ENCODE measurements at regions not wholly inside any gene's neighbourhood (a gene's known extent, or its start where the extent isn't known, plus 50 kb on each side); places are given as distances from the start of the nearest gene placed in this dataset.

- Histone ChIP-seq H3K9me3 (ENCODE audit: insufficient read depth, low read length) (no peaks in the 10 kb centered on the region), H3K4me2 (ENCODE audit: low read length) (no peak overlapping the region), H3K9ac (ENCODE audit: low read length) (no peak overlapping the region), H2AFZ (ENCODE audit: low read depth, low read length) (no peak overlapping the region), H3K36me3 (replicated peaks; ENCODE audit: low read depth, low read length) (no peaks in the 10 kb centered on the region), H3K27ac (ENCODE audit: low read length) (no peak overlapping the region), H3K79me2 (ENCODE audit: low read length) (no peaks in the 10 kb centered on the region), H4K20me1 (ENCODE audit: insufficient read depth, low read length) (no peaks in the 10 kb centered on the region), H3K4me1 (ENCODE audit: low read length) (no peaks in the 10 kb centered on the region), H3K4me3 (ENCODE audit: low read length) (no peak overlapping the region), H3K27me3 (ENCODE audit: low read depth, low read length) (no peaks in the 10 kb centered on the region; the same call in 1 of the 2 replicates)
- TF ChIP-seq CTCF (IDR thresholded peaks at IDR 0.05; ENCODE audit: low read depth, low read length), result no peak
- no peak for TF ChIP-seq EZH2phosphoT487 (IDR thresholded peaks at IDR 0.05; ENCODE audit: low read depth)
Observed at GRCh38 chr11:115792903-115793302, 288.7 kb upstream of the CADM1 start.

- H3K36me3 ChIP-seq (replicated peaks; ENCODE audit: low read depth, low read length), result no peaks in the 10 kb centered on the region
- H2AFZ ChIP-seq (ENCODE audit: low read depth, low read length), result no peak overlapping the region
- H3K27me3 ChIP-seq (ENCODE audit: low read depth, low read length), result no peaks in the 10 kb centered on the region
- no peak overlapping the region for H3K27ac ChIP-seq (ENCODE audit: low read length)
- no peak for TF ChIP-seq EZH2phosphoT487 (IDR thresholded peaks at IDR 0.05; ENCODE audit: low read depth)
- TF ChIP-seq CTCF (IDR thresholded peaks at IDR 0.05; ENCODE audit: low read depth, low read length), result no peak
- H3K79me2 ChIP-seq (ENCODE audit: low read length), result no peaks in the 10 kb centered on the region
- no peak overlapping the region for H3K9ac ChIP-seq (ENCODE audit: low read length)
- H3K4me1 ChIP-seq (ENCODE audit: low read length), result no peaks in the 10 kb centered on the region
- no peak overlapping the region for H3K4me2 ChIP-seq (ENCODE audit: low read length)
- no peaks in the 10 kb centered on the region for H4K20me1 ChIP-seq (ENCODE audit: insufficient read depth, low read length)
- peaks cover 5% of the 10 kb centered on the region; the same call in 1 of the 2 replicates for H3K9me3 ChIP-seq (ENCODE audit: insufficient read depth, low read length)
- no peak overlapping the region for H3K4me3 ChIP-seq (ENCODE audit: low read length)
Observed at GRCh38 chr11:115787302-115787701, 283.1 kb upstream of the CADM1 start.

GRCh38 chr11:115784796-115785521 is 280.7 kb upstream of the CADM1 start:
- TF ChIP-seq CTCF (IDR thresholded peaks at IDR 0.05; ENCODE audit: low read depth, low read length) (no peak), EZH2phosphoT487 (IDR thresholded peaks at IDR 0.05; ENCODE audit: low read depth) (no peak)
- no peaks in the 10 kb centered on the region for H3K4me1 ChIP-seq (ENCODE audit: low read length)
- H3K4me2 ChIP-seq (ENCODE audit: low read length), result no peak overlapping the region

GRCh38 chr11:115780646-115781362 is 276.6 kb upstream of the CADM1 start:
- H2AFZ ChIP-seq (ENCODE audit: low read depth, low read length), result no peak overlapping the region
- H3K9ac ChIP-seq (ENCODE audit: low read length), result no peak overlapping the region
- TF ChIP-seq CTCF (IDR thresholded peaks at IDR 0.05; ENCODE audit: low read depth, low read length) (no peak), EZH2phosphoT487 (IDR thresholded peaks at IDR 0.05; ENCODE audit: low read depth) (no peak)
- no peak overlapping the region for H3K4me3 ChIP-seq (ENCODE audit: low read length)
- no peaks in the 10 kb centered on the region for H3K4me1 ChIP-seq (ENCODE audit: low read length)
- H3K9me3 ChIP-seq (ENCODE audit: insufficient read depth, low read length), result peaks cover 5% of the 10 kb centered on the region; the same call in 1 of the 2 replicates
- no peaks in the 10 kb centered on the region for H3K27me3 ChIP-seq (ENCODE audit: low read depth, low read length)
- H3K79me2 ChIP-seq (ENCODE audit: low read length), result no peaks in the 10 kb centered on the region
- H4K20me1 ChIP-seq (ENCODE audit: insufficient read depth, low read length), result no peaks in the 10 kb centered on the region
- H3K36me3 ChIP-seq (replicated peaks; ENCODE audit: low read depth, low read length), result no peaks in the 10 kb centered on the region
- H3K27ac ChIP-seq (ENCODE audit: low read length), result no peak overlapping the region
- H3K4me2 ChIP-seq (ENCODE audit: low read length), result no peak overlapping the region

More at GRCh38 chr11:115784796-115785521, 280.7 kb upstream of the CADM1 start:
- Histone ChIP-seq H3K9ac (ENCODE audit: low read length) (no peak overlapping the region), H3K27ac (ENCODE audit: low read length) (no peak overlapping the region), H4K20me1 (ENCODE audit: insufficient read depth, low read length) (no peaks in the 10 kb centered on the region), H3K36me3 (replicated peaks; ENCODE audit: low read depth, low read length) (no peaks in the 10 kb centered on the region), H2AFZ (ENCODE audit: low read depth, low read length) (no peak overlapping the region), H3K27me3 (ENCODE audit: low read depth, low read length) (no peaks in the 10 kb centered on the region), H3K9me3 (ENCODE audit: insufficient read depth, low read length) (peaks cover 5% of the 10 kb centered on the region; the same call in 1 of the 2 replicates), H3K79me2 (ENCODE audit: low read length) (no peaks in the 10 kb centered on the region), H3K4me3 (ENCODE audit: low read length) (no peak overlapping the region)

All from OCI-LY3 (cell line).